Naive thymus-derived CD8-positive, alpha-beta T cell (primary cell): ENCODE measurements at regions not wholly inside any gene's neighbourhood (a gene's known extent, or its start where the extent isn't known, plus 50 kb on each side); places are given as distances from the start of the nearest gene placed in this dataset.

Source experiments
- ATAC-seq, 2 donors: fragments of 150-1000 bp; cut with Tn5 transposase in 1 of 2; sonication (Bioruptor Pico), chemical (Tn5 transposase) in 1 of 2; 1 replicate in 1 of 2; 2 replicates in 1 of 2; pipeline ENCODE4 v1.10.0; 2021; ENCODE audit warnings: mild to moderate bottlenecking in 2 of 2, moderate library complexity in 2 of 2
- POLR2A ChIA-PET: fragments of 350-600 bp; sonication (Branson Sonifier 250); formaldehyde crosslinking; loops from one replicate; lab custom pipeline; 2021; ENCODE audit warnings: antibody characterized with exemption; lab: Charles Lee
- DNase-seq, 10 donors: peaks; one replicate each; pipeline versions ENCODE4 v3.0.0 to v3.0.0-alpha.2; 2020 to 2022
- H3K27ac Mint-ChIP-seq, 10 donors: one replicate each; pipeline ENCODE4 v1.8.0; 2020 to 2022; ENCODE audit warnings: mild to moderate bottlenecking in 10 of 10, mixed read lengths in 10 of 10, moderate library complexity in 4 of 10, inconsistent platforms in 1 of 10
- H3K27me3 Mint-ChIP-seq, 5 donors: one replicate each; pipeline ENCODE4 v1.8.0; 2021 to 2022; ENCODE audit warnings: mixed read lengths in 5 of 5
- H3K36me3 Mint-ChIP-seq, 3 donors: one replicate each; pipeline ENCODE4 v1.8.0; 2020 to 2022; ENCODE audit warnings: mixed read lengths in 3 of 3, mild to moderate bottlenecking in 2 of 3, inconsistent platforms in 1 of 3
- H3K4me1 Mint-ChIP-seq, 4 donors: one replicate each; pipeline ENCODE4 v1.8.0; 2021 to 2022; ENCODE audit warnings: mixed read lengths in 4 of 4
- H3K4me3 Mint-ChIP-seq, 10 donors: one replicate each; pipeline ENCODE4 v1.8.0; 2020 to 2022; ENCODE audit warnings: mild to moderate bottlenecking in 10 of 10, mixed read lengths in 10 of 10, moderate library complexity in 6 of 10, inconsistent platforms in 1 of 10
- H3K9me3 Mint-ChIP-seq, 9 donors: one replicate each; pipeline ENCODE4 v1.8.0; 2020 to 2022; ENCODE audit warnings: mixed read lengths in 9 of 9, mild to moderate bottlenecking in 3 of 9, inconsistent platforms in 1 of 9, moderate library complexity in 1 of 9

DNA sequence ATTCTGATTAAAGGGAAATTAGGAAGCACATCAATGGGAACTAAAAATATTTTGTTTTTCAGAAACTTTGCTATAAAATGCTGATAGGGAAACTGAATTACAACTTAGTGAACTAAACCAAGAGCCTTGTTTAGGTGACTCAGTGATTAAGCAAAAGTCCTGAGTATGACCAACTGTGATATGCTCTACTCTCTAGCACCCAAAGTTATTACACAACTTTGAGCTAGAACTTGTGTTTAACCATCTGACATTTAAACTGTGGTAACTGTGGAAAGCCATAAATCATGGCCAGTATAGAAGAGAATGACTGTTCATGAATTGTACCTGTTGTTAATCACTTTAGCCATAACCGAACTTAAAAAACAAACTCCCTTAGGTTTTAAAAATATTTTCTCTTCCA lies 127.4 kb downstream of the ZNF365 start:
- DNase-seq (no peak), ATAC-seq (no peak)
- Mint-ChIP-seq H3K36me3 (no peaks in the 10 kb centered on the region), H3K27ac (no peak overlapping the region), H3K27me3 (peaks cover 0 to 4% (median 3%) of the 10 kb centered on the region in 5 donors), H3K4me3 (no peak overlapping the region), H3K4me1 (no peaks in the 10 kb centered on the region), H3K9me3 (no peaks in the 10 kb centered on the region)
- POLR2A ChIA-PET, result no interaction called here

DNA sequence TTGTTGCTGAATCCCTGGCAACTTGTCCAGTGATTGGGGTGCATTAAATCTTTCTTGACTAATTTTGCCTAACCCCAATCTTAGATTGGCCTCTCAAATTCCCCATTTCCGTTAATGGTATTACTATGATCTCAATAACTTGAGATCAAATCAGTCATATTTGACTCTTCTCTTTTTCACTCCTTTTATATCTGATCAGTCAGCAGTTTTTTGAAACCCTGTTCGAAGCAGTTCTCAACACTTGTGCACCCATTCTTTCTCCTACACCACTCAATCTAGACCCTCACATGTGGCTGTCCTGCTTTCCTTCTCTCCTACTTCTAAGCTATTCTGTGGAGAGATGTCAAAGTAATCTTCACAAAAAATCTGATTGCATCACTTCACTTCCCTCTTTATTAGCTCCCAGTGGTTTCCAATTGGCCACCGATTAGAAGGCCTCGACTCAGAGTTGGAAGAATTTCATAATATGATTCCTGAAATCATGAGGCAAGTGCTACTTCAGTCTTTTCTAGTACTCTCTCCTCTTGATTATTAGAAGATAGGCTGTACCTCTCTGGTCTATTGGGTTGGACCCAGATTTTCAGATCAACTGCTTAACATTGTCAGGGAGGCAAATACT lies 128.9 kb downstream of the ZNF365 start:
- no peak for ATAC-seq
- Mint-ChIP-seq H3K4me1 (no peaks in the 10 kb centered on the region), H3K9me3 (no peaks in the 10 kb centered on the region), H3K36me3 (no peaks in the 10 kb centered on the region), H3K27ac (no peak overlapping the region), H3K4me3 (no peak overlapping the region), H3K27me3 (peaks cover 0 to 4% (median 0%) of the 10 kb centered on the region in 5 donors)
- DNase-seq, result no peak
- POLR2A ChIA-PET, result no interaction called here

DNA sequence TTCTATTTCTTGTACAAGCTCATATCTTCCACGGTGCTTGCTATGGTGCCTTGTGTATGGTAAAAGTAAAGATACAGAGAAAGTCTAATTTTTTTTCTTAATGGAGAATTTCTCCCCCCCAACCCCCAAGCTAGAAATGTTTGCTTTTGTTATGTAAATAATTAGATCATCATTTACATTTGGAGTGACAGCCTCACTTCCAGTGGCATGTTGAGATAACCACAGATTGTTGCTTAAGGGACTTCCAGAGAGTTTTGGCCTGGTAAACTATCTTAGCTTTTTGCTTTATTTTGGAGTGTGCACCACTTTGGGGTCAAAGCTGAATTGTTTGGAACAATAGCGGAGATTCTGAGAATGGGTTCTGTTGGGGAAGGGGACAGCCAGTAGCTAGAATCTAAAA lies 129.7 kb downstream of the ZNF365 start:
- ATAC-seq, result no peak
- Mint-ChIP-seq H3K4me1 (no peaks in the 10 kb centered on the region), H3K36me3 (no peaks in the 10 kb centered on the region), H3K27ac (no peak overlapping the region), H3K4me3 (no peak overlapping the region), H3K27me3 (peaks cover 0 to 4% (median 0%) of the 10 kb centered on the region in 5 donors), H3K9me3 (no peaks in the 10 kb centered on the region)
- POLR2A ChIA-PET, result no interaction called here
- no peak for DNase-seq

DNA sequence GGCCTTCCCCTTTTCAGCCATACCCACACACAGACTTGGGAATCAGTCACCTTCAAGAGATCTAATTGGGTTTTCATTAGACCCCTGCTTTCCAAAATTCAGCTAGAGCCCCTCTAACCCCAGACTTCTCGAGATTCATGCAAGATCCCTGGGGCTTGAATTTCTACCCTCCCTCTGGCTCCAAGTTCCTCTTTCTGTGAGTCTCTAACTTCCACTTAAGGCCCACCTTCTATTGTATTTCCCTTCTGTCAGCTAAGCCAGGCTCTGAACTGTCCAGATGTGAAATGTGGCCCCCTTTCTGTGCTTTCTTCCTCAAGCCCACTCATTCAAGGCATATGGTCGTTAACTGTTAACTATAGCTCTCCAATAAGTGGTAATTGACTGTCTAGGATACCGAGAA lies 132.2 kb downstream of the ZNF365 start:
- ATAC-seq (no peak), DNase-seq (no peak)
- Mint-ChIP-seq H3K4me3 (no peak overlapping the region), H3K4me1 (no peaks in the 10 kb centered on the region), H3K9me3 (no peaks in the 10 kb centered on the region), H3K27me3 (peaks cover 0 to 4% (median 0%) of the 10 kb centered on the region in 5 donors), H3K27ac (no peak overlapping the region), H3K36me3 (no peaks in the 10 kb centered on the region)
- POLR2A ChIA-PET, result no interaction called here

DNA sequence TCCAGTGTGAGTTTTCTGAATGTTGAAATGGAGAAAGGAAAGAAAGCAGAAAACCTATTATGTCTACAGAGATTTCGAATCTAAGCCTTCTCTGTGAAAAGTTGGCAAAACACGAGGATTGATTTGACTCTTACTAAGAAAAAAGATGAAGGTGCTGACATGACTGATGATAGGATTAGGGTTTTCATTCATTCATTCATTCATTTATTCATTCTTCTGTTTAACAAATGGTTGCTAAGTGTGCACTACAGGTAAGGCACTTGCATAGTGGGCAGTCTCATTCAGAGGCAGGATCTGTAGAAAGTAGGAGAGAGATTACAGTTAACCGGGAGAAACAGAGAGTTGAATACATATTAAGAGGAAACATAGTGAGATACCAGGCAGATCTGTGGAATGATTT lies 137.1 kb downstream of the ZNF365 start:
- ATAC-seq (no peak), DNase-seq (no peak)
- Mint-ChIP-seq H3K27me3 (peaks cover 0 to 11% (median 3%) of the 10 kb centered on the region in 5 donors), H3K36me3 (no peaks in the 10 kb centered on the region), H3K27ac (no peak overlapping the region), H3K4me3 (no peak overlapping the region), H3K4me1 (no peaks in the 10 kb centered on the region), H3K9me3 (no peaks in the 10 kb centered on the region)
- POLR2A ChIA-PET, result no interaction called here

DNA sequence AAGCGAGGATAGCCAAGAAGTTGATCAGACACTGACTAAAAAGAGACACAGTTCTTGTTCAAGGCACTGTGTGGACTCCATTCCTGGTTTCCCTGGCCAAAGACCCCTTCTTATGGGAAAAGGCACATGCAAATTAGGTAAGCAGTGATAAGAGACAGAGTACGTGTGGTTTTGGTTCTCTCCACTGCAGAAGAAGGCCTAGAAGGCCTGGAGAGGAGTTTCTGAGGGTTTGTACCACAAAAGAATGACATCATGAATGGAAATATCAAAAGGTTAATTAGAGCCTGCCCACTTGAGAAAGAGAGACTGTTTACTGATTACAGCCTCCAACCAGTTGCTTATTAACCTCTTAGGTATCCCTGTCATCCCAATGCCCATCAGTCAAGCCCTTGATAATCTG lies 137.5 kb downstream of the ZNF365 start:
- Mint-ChIP-seq H3K36me3 (peaks cover 0 to under 1% (median 0%) of the 10 kb centered on the region in 3 donors), H3K27ac (no peak overlapping the region), H3K27me3 (peaks cover 0 to 11% (median 3%) of the 10 kb centered on the region in 5 donors), H3K4me1 (peaks cover 0 to 2% (median 0%) of the 10 kb centered on the region in 4 donors), H3K4me3 (no peak overlapping the region), H3K9me3 (peaks cover 0 to under 1% (median 0%) of the 10 kb centered on the region in 9 donors)
- no peak for ATAC-seq
- no peak for DNase-seq
- POLR2A ChIA-PET, result no interaction called here

DNA sequence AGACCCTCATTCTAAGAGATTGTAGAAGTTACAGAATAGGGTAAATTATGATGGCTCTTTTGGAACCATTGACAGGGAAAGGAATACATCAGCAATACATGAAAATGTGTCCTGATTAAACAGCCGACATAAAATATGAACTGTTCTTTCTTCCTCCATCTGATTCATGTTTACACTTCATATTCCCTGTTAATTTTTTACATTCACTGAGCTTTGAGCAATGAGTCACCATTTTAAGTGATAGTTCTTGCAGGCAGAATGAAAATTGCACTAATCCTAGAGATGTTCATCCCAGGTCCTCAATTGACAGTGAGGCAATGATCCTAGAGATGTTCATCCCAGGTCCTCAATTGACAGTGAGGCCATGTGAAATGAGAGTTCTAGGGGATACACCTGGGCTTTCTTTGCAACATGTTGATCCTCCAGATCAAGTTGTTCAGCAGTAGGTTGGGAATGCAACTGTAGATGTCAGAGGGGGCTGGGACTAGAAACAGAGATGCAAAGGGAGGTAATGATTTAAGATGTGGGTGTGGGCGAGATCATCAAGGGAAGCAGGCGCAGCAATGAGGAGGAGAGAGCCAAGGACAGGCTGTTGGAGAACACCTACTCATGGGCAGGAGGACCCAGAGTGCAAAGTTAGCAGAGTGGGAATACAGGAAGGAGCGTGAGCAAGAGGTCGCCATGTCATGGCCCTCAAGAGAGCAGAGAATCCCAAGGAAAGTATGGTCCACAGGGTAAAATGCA lies 138.7 kb downstream of the ZNF365 start:
- POLR2A ChIA-PET, result no interaction called here
- no peak for ATAC-seq
- Mint-ChIP-seq H3K36me3 (peaks cover 0 to 4% (median 0%) of the 10 kb centered on the region in 3 donors), H3K27ac (peak overlapping the region in 1 of 10 donors; percentile 17), H3K9me3 (peaks cover 0 to 2% (median 0%) of the 10 kb centered on the region in 9 donors), H3K27me3 (peaks cover 0 to 11% (median 3%) of the 10 kb centered on the region in 5 donors), H3K4me3 (no peak overlapping the region), H3K4me1 (peaks cover 0 to 4% (median 0%) of the 10 kb centered on the region in 4 donors)
- no peak for DNase-seq

DNA sequence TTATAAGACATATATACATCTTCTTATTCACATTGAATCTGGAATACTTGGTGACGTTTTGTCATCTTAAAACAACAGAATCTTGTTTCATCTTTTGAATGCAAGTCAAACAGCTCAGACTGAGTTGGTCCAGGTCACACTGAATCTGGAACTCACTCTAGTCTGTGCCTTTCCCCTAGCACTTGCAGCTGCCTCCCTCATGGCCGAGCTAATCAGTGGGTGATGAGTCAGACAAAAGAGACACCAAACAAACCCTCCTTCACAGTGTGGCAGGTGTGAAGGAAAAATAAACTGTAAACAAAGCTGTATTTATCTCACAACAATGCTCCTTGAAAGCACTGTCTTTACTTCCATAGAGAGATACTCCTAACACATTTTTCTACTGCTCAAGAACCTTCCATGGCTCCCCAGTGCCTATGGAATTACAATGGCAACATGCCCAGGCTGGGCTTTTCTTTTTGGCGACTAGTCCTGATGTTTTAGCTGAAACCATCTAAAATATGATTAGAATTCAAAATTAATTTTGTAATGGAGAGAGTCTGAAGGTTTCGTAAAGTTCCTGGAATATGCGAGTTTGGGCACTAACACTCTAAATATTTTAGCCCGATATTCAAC lies 140.0 kb downstream of the ZNF365 start:
- Mint-ChIP-seq H3K27ac (no peak overlapping the region), H3K27me3 (peaks cover 0 to 11% (median 3%) of the 10 kb centered on the region in 5 donors), H3K4me3 (no peak overlapping the region), H3K4me1 (peaks cover 0 to 4% (median 0%) of the 10 kb centered on the region in 4 donors), H3K36me3 (peaks cover 0 to 4% (median 0%) of the 10 kb centered on the region in 3 donors), H3K9me3 (peaks cover 0 to 2% (median 0%) of the 10 kb centered on the region in 9 donors)
- ATAC-seq, result no peak
- POLR2A ChIA-PET, result no interaction called here
- DNase-seq, result no peak

DNA sequence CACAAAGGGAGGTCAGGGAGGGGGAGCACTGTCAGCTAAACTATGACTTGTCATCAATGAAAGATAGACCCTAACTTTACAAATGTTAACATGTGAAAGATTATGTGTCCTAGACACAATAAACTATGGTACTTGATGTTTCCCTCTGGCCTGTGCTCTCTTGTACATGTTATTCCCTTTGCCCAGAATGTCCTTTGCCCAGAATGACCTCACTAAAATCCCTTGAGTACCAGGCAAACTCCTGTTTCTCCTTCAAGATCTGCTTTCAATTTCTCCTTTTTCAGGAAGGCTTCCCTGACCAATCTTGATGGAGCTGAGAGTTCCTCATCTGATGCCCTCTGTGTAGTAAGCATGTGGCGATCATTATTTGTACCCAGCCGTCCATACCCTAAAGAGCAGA lies 143.1 kb downstream of the ZNF365 start:
- ATAC-seq (no peak), DNase-seq (no peak)
- Mint-ChIP-seq H3K36me3 (peaks cover 0 to 6% (median 4%) of the 10 kb centered on the region in 3 donors), H3K27me3 (peaks cover 0 to 11% (median 3%) of the 10 kb centered on the region in 5 donors), H3K4me1 (peaks cover 0 to 6% (median 0%) of the 10 kb centered on the region in 4 donors), H3K9me3 (peaks cover 0 to 2% (median 0%) of the 10 kb centered on the region in 9 donors), H3K4me3 (no peak overlapping the region), H3K27ac (no peak overlapping the region)
- POLR2A ChIA-PET, result interaction anchor here (1.5 kb wide), 1 partner anchor 10 kb away, joined by 4 read pairs; no protein-coding TSS in a partner anchor

DNA sequence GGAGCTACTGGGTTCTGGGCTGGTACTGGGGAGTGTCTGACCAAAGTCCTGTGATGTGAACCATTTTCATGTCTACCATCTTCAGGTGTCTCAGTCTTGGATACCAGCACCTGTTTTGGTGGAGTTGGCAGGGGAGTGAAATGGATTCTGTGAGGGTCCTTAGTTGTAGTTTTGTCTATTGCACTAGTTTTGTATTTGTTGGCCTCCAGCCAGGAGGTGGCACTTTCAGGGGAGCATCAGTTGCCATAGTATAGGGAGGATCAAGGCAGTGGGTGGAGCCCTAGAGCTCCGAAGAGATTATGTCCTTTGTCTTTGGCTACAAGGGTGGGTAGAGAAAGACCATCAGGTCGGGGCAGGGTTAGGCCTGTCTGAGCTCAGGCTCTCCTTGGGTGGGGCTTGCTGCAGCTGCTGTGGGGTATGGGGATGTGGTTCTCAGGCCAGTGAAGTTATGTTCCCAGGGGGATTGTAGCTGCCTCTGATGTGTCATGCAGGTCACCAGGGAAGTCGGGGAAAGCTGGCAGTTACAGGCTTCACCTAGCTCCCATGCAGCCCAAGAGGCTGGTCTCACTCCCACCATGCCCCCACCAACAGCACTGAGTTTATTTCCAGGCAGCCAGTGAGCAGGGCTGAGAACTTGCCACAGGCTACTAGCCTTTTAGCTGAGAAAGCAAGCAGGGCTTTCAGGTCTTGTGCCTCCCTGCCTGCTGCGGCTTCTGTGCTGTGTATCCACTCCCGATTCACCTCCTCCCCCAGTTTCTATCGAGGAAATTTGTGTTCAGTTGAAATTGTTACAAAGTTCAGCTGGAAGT lies 153.1 kb downstream of the ZNF365 start:
- Mint-ChIP-seq H3K27ac (peak overlapping the region; percentile 16 to 92 (median 83)), H3K9me3 (peaks cover 0 to 9% (median 6%) of the 10 kb centered on the region in 9 donors), H3K4me3 (peak overlapping the region; percentile 13 to 73 (median 66)), H3K27me3 (no peaks in the 10 kb centered on the region), H3K4me1 (peaks cover 26 to 50% (median 43%) of the 10 kb centered on the region in 4 donors), H3K36me3 (peaks cover 0 to 5% (median 0%) of the 10 kb centered on the region in 3 donors)
- ATAC-seq (peak in 1 of 2 donors; percentile 19), DNase-seq (peak in 7 of 10 donors; percentile 1 to 58 (median 20))
- POLR2A ChIA-PET, result interaction anchor here (0.7 to 1.5 kb wide), 4 partner anchors 10 to 344 kb away, joined by 3 to 4 read pairs (median 4); partner anchors contain the start of gene EGR2

DNA sequence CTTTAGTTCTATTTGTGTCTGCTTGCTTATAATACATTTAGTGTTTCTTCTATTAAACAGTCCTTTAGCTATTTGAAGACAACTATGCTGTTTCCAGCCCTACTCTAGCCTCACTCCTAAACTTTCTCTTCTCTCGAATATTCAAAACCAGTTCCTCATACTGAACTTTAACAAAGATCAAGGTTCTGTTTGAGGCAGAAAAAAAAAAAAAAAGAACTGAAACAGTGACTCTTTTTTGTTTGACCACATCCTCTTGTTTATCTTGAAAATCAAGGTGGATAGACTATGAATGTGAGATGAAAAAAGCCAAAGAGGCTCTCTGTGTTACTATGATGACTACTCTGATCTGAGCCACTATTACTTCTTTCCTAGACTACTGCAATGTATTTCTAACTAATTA lies 154.3 kb downstream of the ZNF365 start:
- H3K27ac Mint-ChIP-seq, result peak overlapping the region; percentile 16 to 91 (median 82)

DNA sequence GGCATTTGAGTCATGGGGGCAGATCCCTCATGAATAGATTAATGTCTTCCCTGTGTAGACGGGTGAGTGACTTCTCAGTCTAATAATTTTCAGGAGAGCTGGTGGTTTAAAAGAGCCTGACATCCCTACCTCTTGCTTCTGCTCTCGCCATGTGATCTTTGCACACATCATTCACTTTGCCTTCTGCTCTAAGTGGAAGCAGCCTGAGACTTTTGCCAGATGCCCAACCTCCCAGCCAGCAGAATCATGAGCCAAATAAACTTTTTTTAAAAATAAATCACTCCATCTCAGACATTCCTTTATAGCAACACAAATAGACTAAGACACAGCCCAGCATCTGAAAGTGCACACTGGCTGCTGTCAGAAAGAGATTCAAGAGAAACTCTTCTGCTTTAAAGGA lies 155.2 kb downstream of the ZNF365 start:
- H3K27ac Mint-ChIP-seq, result peak overlapping the region in 7 of 10 donors; percentile 2 to 84 (median 65)
- peaks cover 0 to 4% (median 0%) of the 10 kb centered on the region in 3 donors for H3K36me3 Mint-ChIP-seq
- peaks cover 24 to 55% (median 43%) of the 10 kb centered on the region in 4 donors for H3K4me1 Mint-ChIP-seq
- H3K4me3 Mint-ChIP-seq, result peak overlapping the region in 8 of 10 donors; percentile 1 to 67 (median 30)
- no peaks in the 10 kb centered on the region for H3K27me3 Mint-ChIP-seq
- POLR2A ChIA-PET, result no interaction called here
- ATAC-seq (no peak), DNase-seq (no peak)
- H3K9me3 Mint-ChIP-seq, result peaks cover 0 to 9% (median 6%) of the 10 kb centered on the region in 9 donors

More for the DNA sequence above, 154.3 kb downstream of the ZNF365 start:
- Mint-ChIP-seq H3K36me3 (peaks cover 0 to 5% (median 0%) of the 10 kb centered on the region in 3 donors), H3K4me3 (peak overlapping the region; percentile 2 to 73 (median 66)), H3K4me1 (peaks cover 26 to 50% (median 43%) of the 10 kb centered on the region in 4 donors), H3K9me3 (peaks cover 0 to 9% (median 6%) of the 10 kb centered on the region in 9 donors), H3K27me3 (no peaks in the 10 kb centered on the region)
- POLR2A ChIA-PET, result interaction anchor here (0.7 to 1.5 kb wide), 10 partner anchors 11 to 605 kb away, joined by 3 to 7 read pairs (median 4); partner anchors contain the start of genes ADO, EGR2 and NRBF2
- peak; percentile 91 to 97 for ATAC-seq
- DNase-seq, result peak in 3 of 10 donors; percentile 65 to 86 (median 82)
